VCaP (cell line): ENCODE measurements at regions not wholly inside any gene's neighbourhood (a gene's known extent, or its start where the extent isn't known, plus 50 kb on each side); places are given as distances from the start of the nearest gene placed in this dataset.

Source experiments
- H3K27ac ChIP-seq: fragments of 450-650 bp; 2 replicates; pipeline ENCODE4 v1.5.1; 2017
- TF ChIP-seq, protein P1 (sequence below): fragments of 450-650 bp; conservative IDR thresholded peaks from 2 replicates; pipeline ENCODE4 v1.5.1; 2017; ENCODE audit warnings: mild to moderate bottlenecking, moderate library complexity

DNA sequence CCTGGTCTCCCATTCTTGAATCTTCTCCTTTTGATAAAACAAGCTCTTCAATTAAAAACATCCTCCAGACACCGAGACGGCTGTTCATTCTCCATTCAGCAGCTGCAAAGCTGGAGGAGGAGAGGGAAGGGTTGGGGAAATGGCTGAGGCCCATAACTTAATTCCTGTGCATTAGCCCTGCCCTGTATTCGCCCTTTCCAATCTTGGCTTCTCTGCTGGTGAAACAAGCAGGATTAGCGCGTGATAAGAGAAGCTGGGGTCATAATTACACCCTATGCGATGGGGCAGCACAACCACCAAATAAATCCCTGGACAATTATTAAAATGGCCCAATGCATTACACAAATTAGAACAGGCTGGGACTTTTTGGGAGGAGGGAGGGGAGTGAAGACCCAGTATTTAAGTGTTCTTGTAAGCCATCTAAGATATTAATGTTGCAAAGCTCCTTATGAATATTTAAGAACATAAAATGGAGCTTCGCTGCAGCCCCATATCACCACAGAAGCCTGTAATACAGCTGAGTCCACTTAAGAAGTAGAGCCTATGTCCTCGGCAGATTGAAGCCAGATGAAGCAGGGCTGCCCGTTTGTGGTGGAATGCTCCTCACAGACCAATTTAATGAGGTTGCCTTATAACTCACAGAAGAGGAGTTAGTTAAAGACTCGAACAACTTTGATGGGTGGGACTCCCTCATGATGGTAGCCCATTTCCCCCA lies 176.6 kb upstream of the SKOR2 start:
- TF ChIP-seq, protein P1, sequence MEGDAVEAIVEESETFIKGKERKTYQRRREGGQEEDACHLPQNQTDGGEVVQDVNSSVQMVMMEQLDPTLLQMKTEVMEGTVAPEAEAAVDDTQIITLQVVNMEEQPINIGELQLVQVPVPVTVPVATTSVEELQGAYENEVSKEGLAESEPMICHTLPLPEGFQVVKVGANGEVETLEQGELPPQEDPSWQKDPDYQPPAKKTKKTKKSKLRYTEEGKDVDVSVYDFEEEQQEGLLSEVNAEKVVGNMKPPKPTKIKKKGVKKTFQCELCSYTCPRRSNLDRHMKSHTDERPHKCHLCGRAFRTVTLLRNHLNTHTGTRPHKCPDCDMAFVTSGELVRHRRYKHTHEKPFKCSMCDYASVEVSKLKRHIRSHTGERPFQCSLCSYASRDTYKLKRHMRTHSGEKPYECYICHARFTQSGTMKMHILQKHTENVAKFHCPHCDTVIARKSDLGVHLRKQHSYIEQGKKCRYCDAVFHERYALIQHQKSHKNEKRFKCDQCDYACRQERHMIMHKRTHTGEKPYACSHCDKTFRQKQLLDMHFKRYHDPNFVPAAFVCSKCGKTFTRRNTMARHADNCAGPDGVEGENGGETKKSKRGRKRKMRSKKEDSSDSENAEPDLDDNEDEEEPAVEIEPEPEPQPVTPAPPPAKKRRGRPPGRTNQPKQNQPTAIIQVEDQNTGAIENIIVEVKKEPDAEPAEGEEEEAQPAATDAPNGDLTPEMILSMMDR, result no peak
- no peak overlapping the region for H3K27ac ChIP-seq

DNA sequence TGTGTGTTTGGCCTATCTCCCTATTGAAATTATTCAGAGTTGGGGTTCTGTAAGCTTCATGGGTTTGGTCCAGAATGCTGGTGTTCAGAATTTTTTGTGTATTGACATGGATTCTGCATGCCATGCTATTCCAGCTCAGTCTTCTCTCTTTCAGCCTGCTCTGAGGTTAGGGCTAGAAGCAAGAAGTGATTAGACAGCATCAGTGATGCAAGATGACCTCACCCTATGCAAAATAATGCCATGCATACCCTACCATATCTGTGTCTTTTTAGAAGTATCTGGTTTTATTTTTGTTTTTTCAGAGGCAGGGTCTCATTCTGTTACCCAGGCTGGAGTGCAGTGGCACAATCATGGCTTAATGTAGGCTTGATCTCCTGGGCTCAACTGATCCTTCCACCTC lies 175.6 kb upstream of the SKOR2 start:
- TF ChIP-seq, protein P1, result no peak
- H3K27ac ChIP-seq, result no peak overlapping the region

DNA sequence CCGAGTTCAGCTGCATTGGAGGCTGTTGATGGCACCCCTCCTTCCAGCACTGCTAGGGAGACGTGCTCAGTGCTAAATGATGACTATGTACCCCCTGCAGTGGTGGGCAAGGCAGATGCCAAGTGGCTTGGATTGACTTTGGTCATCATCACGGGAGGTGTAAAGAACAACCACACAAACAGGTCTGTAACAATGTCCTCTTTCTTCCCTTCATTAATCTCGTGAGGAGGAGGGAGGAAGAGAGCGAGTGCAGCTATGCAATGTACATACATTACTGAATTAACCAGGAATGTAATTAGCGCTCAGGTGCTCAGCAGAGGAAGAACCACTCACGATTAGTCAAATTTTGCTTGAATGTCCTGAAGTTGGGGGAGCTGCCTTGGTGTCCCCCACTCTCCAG lies 173.9 kb upstream of the SKOR2 start:
- H3K27ac ChIP-seq, result no peak overlapping the region
- TF ChIP-seq, protein P1, result no peak

DNA sequence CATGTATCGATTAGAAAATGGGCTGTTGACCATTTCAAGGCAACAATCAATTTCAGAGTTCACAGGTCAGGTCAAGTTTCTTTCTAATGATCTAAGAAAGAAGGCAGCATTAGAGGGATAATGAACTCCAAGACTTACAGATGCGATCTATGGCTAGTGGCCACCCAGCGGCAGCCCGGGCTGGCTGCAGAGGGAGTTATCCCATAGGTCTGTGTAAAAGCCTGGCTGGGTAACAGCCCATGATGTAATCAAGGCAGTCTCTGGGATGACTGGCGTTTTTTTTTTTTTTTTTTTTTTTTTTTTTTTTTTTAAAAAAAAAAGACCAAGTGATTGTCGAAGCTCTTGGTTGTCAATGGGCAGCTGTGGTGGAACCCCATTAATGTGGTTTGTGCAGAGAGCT lies 171.1 kb upstream of the SKOR2 start:
- H3K27ac ChIP-seq, result no peak overlapping the region
- TF ChIP-seq, protein P1, result no peak

DNA sequence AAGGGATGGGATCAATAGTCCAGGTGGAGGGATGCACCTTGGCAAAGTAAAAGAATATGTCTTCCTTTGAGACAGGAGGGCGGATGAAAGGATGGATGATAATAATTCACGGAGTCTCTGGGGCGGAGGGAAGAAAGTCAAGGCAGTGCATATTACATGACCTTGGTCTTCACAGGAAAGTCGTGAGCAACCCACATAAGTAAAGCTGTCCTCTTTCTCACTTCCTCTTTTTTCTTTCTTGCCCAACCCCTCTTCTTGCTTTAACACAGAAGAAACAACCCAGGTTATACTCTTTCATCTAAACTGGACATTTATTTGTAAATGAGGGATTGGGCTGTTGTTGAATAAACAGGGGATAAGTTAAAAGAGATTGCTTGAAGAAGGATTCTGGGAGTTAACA lies 168.7 kb upstream of the SKOR2 start:
- TF ChIP-seq, protein P1, result no peak
- H3K27ac ChIP-seq, result no peak overlapping the region

DNA sequence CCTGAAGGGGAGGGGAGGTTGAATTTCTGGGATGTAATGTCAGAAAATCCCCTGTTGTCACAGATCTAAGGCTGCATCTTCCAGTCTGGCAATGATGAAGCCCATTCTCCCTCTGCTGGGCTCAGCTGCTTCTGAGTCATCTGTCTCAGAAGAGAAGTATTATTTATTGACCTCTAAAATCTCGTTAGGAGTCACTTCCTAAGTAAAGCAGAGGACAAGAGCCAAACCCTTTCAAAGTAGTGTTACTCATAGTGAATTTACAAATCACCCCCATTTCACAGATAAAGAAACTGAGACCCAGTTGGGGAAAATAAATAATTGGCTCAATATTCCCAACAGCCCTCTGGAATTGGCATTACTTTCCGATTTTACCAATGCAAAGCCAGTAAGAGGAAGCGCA lies 167.3 kb upstream of the SKOR2 start:
- TF ChIP-seq, protein P1, result no peak
- H3K27ac ChIP-seq, result no peak overlapping the region

DNA sequence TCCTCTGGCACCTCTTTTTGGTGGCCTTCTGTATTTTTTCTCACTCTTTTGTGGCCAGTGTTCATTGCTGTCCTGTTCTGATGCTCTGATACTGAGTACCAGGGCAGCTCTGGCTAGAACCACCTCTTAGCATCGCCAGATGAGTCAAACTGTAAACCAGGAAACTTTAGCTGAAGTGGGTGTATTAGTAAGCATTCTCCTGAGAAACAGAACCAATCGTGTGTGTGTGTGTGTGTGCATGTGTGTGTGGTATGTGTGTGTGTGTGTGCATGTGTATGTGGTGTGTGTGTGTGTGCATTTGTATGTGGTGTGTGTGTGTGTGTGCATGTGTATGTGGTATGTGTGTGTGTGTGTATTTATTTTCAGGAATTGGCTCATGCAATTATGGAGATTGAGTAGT lies 166.3 kb upstream of the SKOR2 start:
- TF ChIP-seq, protein P1, result no peak
- no peak overlapping the region for H3K27ac ChIP-seq
